ENCODE measurements at regions not wholly inside any gene's neighbourhood (a gene's known extent, or its start where the extent isn't known, plus 50 kb on each side); places are given as distances from the start of the nearest gene placed in this dataset.

- no peak for ATAC-seq
- no peak overlapping the region for H3K27ac Mint-ChIP-seq
- no peak overlapping the region for H3K27ac ChIP-seq (ENCODE audit: low read depth)
These were observed 375.0 kb upstream of the FBXO33 start for GRCh38 chr14:39807271-39807670.

More at GRCh38 chr14:39807271-39807670, 375.0 kb upstream of the FBXO33 start:
- H3F3A ChIP-seq (replicated peaks; ENCODE audit: low read depth): no peaks in the 10 kb centered on the region
- no peak overlapping the region for H2AFZ ChIP-seq
- no peak overlapping the region for H3K4me2 ChIP-seq
- DNase-seq (ENCODE audit: low spot score): no peak
- no peak overlapping the region for H3K4me3 ChIP-seq
- H3K27me3 Mint-ChIP-seq (ENCODE audit: insufficient read depth, low read depth, poor library complexity): no peaks in the 10 kb centered on the region
- H3K36me3 Mint-ChIP-seq (ENCODE audit: low read depth): no peaks in the 10 kb centered on the region
- peaks cover 5% of the 10 kb centered on the region for H3K9me2 ChIP-seq (ENCODE audit: insufficient read depth)
- no peaks in the 10 kb centered on the region for H3K27me3 ChIP-seq (ENCODE audit: insufficient read depth)
- H3K4me1 Mint-ChIP-seq: peaks cover 10% of the 10 kb centered on the region; the same call in 2 of the 3 replicates
- H3K4me1 ChIP-seq (ENCODE audit: insufficient read depth): peaks cover 4% of the 10 kb centered on the region; the same call in 1 of the 2 replicates
- H4K20me1 ChIP-seq (replicated peaks; ENCODE audit: insufficient read depth): no peaks in the 10 kb centered on the region
- H3K36me3 ChIP-seq (ENCODE audit: insufficient read depth): no peaks in the 10 kb centered on the region
- H3K4me3 Mint-ChIP-seq: no peak overlapping the region
- peaks cover 7% of the 10 kb centered on the region; the same call in 1 of the 3 replicates for H3K9me3 Mint-ChIP-seq
- no peaks in the 10 kb centered on the region for H3K79me2 ChIP-seq (replicated peaks; ENCODE audit: insufficient read depth)
- no peak for TF ChIP-seq POLR2AphosphoS5 (IDR thresholded peaks at IDR 0.05; ENCODE audit: low read depth)
- TF ChIP-seq JUNB (IDR thresholded peaks at IDR 0.05; ENCODE audit: unreplicated experiment): no peak
- TF ChIP-seq REST (IDR thresholded peaks at IDR 0.05; ENCODE audit: unreplicated experiment): no peak
- TF ChIP-seq EZH2phosphoT487 (IDR thresholded peaks at IDR 0.05; ENCODE audit: unreplicated experiment): no peak
- TF ChIP-seq ETS1 (IDR thresholded peaks at IDR 0.05): no peak
- TF ChIP-seq EZH2 (IDR thresholded peaks at IDR 0.05; ENCODE audit: low read depth, unreplicated experiment): no peak
- no peak for TF ChIP-seq STAT1 (IDR thresholded peaks at IDR 0.05; ENCODE audit: unreplicated experiment)
- TF ChIP-seq ZNF114 (CRISPR knock-in tag; IDR thresholded peaks at IDR 0.05): no peak
- no peak for TF ChIP-seq ZNF331 (CRISPR knock-in tag; IDR thresholded peaks at IDR 0.05; ENCODE audit: low read depth)
- no peak for TF ChIP-seq ZNF462 (CRISPR knock-in tag; IDR thresholded peaks at IDR 0.05)
- TF ChIP-seq NANOG (IDR thresholded peaks at IDR 0.05; ENCODE audit: borderline replicate concordance): no peak
- no peak for TF ChIP-seq CTCF (conservative IDR thresholded peaks at IDR 0.05; ENCODE audit: low read depth in 2 of 2)
- no peak for TF ChIP-seq CREB1 (CRISPR knock-in tag; IDR thresholded peaks at IDR 0.05; ENCODE audit: low read depth)

Data from GM23338 (cell line).